SH-SY5Y (cell line): ENCODE measurements at regions not wholly inside any gene's neighbourhood (a gene's known extent, or its start where the extent isn't known, plus 50 kb on each side); places are given as distances from the start of the nearest gene placed in this dataset.

Experiments used
- GATA2 ChIP-seq: IDR thresholded peaks from 2 replicates; pipeline ENCODE4 v1.6.1; 2011; ENCODE audit warnings: mild to moderate bottlenecking, low read depth, low read length
- GATA3 ChIP-seq: IDR thresholded peaks from 2 replicates; pipeline ENCODE4 v1.6.1; 2011; ENCODE audit warnings: low read depth, mild to moderate bottlenecking, low read length, moderate library complexity

DNA sequence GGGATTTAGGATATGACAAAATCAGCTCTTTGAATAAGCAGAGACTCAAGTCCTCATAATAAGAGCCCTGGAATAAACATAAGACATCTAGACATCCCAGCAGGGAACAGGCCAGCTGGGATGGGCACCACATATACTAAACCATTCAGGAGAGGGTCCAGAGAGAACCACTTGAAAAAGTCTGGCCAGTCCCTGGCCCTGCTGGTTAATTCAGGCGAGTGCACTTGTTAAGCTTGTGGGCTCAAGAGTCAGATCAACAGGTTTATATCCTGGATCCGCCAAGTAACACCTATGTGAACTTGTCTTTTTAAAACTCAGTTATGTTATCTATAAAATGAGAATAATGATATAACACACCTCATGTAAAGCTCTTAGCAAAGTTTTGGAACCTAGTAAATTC, 63.3 kb downstream of the CAVIN4 start:
- TF ChIP-seq GATA2 = no peak
- TF ChIP-seq GATA3 = no peak
